GM18505 (cell line): ENCODE measurements at regions not wholly inside any gene's neighbourhood (a gene's known extent, or its start where the extent isn't known, plus 50 kb on each side); places are given as distances from the start of the nearest gene placed in this dataset.

Experiments used
- ATAC-seq: cut with Tn5 transposase; IDR thresholded peaks from one replicate; pipeline ENCODE4 v1.9.1; 2021; ENCODE audit not compliant: unreplicated experiment
- POLR2A ChIP-seq: IDR thresholded peaks from 4 replicates; pipeline ENCODE4 v1.6.1; 2011; ENCODE audit warnings: borderline replicate concordance; ENCODE audit not compliant: insufficient read depth, insufficient read length; ENCODE audit errors: extremely low read depth

DNA sequence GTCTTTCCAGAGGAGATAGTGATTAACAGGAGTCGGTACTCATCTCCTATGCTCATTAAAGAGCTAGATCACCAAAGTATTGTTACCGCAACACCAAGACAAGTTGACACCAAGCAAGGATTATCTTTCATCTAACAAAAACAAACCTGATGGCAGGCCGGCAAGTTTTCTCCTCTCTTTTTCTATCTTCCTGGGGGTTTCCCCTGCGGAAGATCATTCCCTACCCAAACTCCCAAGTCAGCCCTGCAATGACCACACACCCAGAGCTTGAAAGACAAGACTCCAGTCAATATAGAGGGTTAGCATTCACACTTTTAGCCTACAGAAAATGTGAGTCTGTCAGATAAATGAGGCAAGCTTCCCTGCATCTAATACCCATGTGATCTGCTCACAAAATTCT lies 312.1 kb downstream of the SOX9 start:
- no peak for ATAC-seq

DNA sequence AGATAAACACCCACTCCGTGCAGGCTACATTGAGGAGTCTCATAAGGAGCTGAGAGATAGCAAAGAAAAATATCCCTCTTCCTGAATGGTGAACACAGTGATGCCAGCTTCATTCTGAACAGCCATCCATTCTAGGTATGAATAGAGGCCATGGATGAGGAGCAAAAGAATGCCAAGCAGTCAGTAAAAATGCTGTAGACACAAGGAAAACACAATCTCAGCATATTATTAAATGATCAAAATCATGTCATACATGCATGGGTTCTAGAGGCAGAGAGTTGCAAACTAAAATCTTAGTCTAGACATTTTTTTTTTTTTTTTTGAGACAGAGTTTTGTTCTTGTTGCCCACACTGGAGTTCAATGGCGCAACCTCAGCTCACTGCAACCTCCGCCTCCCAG lies 313.0 kb downstream of the SOX9 start:
- ATAC-seq: no peak
- TF ChIP-seq POLR2A: no peak

More for the DNA sequence above, 312.1 kb downstream of the SOX9 start:
- TF ChIP-seq POLR2A: no peak

DNA sequence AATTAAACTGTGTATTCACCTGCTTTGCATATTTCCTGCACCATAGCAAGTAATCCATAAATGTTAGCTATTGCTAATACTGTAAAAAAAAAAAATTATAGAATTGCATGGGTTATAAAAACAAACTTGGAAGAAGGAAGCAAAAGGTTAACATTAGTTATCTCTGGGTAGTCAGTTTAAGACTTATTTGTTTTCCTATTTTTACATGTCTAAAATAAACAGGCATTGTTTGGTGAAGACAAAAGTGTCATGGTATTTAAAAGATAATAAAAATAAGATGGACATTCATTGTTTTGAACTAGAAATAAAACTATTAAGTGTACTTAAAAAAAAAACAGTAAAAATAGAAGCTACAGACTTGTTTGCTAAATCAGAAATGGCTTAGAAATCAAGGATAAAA lies 313.8 kb downstream of the SOX9 start:
- no peak for TF ChIP-seq POLR2A
- no peak for ATAC-seq

DNA sequence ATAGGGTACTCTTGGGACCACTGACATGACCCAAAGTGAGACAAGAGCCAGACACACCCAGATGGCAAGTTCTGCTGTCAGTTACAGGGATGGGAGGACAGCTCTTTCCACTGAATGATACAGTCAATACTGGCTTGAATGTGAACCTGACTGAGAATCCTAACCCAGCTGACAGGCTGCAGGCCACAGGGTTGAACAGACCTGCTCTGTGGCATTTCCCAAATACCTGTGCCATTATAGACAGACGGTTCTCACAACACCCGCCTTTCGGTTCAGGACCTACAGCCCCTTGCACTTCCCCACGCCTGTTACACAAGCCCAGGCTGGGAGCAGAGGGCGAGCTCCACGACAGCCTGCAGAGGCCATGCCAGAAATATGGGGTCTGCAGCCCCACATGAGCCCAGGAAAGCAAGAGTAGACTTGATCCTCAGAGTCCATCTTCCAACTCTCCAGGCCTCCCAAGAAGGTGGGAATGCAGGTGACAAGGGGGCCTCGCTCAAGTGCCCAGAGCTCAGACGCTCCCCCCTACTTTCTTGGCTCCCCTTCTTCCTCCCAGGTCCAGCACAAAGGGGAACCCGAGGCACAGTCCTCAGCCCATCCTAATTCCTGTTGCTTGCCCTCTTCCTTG lies 314.3 kb downstream of the SOX9 start:
- TF ChIP-seq POLR2A: no peak
- ATAC-seq: no peak

DNA sequence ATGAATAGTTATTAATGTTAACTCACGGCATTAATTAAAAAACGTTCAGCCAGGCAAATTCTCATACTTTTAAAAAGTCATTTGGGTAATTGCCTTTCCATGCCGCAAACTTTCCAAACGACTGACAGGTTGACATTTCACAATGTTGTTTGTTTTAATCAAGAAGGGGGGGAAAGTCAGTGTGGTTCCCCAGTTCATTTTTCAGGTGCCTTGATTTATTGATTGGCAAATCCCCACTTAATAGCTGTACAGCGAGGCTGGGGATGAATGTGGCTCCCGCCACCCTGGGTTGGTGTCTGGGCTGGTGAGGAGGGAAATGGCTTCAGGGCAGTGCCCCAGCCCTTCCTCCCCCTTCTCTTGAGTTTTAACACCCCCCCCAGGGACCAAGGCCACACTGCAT lies 318.0 kb downstream of the SOX9 start:
- no peak for ATAC-seq
- TF ChIP-seq POLR2A: no peak

DNA sequence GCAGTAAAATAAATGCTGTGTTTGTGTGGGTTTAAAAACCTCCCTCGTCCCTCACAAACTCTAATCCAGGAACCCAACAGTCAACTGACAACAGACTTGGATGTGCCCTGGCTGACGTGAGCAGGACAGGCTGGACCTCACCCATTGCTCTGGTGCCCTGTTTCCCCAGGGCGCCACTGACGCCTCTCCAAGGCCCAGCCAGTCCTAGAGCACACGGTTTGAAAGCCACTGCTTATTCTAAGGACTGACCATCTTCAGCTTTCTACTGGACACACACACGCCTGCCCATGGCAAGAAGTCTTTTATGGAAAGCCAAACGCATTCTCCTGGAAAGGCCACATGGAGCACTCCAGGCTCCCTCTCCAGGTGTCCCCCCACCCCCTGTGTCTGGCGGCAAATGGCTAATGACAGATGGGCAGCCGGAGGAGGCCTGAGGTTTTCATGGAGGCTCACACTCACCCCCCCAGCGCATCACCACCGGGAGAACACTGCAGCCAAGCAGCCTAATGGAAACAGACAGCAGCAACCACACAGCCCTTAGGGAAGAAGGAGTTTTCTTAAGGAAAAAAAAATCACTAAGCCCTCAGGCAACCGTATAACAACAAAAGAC lies 319.2 kb downstream of the SOX9 start:
- TF ChIP-seq POLR2A: no peak
- ATAC-seq: no peak

DNA sequence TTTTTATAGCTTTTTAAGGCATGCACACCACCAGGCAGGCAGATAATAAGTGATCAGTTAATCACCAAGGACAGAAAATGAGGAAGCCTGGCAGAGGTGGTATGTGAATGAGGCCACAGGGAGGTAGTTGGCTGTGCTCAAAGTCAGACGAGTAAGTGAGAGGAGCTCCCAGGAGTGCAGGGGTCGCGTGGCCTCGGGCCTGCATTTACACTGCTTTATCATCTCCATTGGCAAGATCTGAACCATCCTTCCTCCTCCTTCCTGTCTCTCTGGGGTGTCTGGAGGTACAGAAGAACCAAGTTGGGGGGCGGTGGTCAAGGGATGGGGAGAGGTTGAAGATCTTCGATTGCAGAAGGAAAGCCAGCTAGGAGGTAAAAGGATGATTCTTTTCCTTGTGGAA lies 320.1 kb downstream of the SOX9 start:
- ATAC-seq: no peak

DNA sequence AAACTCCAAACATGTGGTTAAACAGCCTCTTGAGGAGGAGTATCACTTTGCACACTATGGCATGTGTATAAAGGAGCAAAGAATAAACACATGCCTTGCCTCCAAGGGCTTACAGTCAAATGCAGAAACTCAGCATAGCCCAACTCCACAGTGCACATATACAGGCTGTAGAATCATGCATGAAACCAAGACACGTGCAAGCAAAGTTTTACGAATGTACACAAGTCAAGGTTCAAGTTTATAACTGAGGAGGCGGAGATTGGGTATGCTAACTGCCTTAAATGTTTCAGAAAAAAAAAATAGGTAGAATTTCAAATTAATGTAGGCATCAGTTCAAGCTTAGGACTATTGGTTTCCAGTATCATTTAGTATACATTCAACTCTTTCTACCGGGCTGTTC lies 321.1 kb downstream of the SOX9 start:
- no peak for TF ChIP-seq POLR2A
- ATAC-seq: no peak

More for the DNA sequence above, 320.1 kb downstream of the SOX9 start:
- no peak for TF ChIP-seq POLR2A

DNA sequence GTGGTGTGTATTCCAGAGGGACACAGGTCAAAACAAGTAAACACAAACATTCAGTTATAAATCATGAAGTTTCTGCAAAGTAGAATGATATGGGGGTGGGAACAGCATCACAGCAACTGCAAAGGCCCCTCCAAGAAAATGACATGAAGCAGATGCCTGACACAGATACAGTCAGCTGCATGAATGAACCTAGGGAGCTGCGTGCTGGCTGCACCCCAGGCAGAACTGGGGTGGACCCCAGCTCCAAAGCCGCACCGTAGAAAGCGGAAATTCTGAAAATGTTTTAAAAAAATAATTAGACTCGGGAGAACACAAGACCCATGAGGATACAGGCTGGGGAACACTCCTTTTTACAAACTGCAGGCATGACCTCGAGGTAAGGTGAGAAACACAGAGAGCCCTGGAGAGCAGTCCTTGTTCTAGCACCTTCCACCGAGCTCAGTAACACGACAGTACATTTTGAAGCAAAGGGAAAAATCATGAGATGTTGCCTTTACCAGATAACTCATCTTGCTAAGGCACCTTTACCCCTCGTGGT lies 323.8 kb downstream of the SOX9 start:
- ATAC-seq: no peak
- TF ChIP-seq POLR2A: no peak

DNA sequence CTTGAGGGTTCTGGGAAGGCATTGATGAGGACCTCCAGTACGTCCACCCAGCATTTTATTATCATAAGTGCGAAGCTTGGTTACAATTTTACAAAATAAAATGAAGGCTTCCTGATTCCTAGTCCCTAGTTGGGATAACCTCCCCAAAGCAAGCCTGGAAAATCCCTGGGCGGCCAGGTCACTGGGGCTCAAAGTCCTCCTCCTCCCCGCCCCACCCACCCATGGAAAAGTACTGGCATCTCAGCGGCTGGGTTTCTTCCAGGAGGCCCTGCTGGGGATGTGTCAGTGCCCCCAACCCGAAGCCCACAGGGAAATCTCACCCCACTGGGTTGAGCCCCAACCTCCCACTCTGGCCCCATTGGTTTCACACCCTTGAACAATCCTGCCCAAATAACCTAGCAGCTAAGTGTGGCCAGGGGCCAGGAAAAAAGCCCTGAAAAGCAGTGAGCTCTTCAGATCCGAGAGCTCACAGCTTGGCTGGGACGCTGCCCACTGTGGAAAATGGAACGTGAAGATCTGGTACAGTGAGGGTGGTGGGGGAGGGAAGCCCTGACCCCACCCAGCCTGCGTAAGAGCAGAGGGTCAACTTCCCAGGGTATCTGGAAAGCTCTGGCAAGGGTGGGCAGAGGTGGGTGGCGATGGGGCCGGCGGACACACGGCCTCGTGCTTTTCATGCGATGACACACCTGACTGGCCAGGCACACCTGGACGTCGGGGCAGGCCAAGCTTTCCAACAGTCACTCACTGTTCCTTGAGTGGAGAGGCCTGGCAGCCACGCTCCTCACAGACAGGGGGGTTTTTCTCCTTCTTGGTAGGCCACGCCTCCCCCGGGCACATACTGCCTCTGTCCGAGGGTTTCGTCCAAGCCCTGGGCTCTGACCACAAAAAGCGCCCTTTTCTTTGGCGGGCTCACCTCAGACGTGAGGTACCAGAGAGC lies 324.5 kb downstream of the SOX9 start:
- no peak for ATAC-seq
- TF ChIP-seq POLR2A: no peak

DNA sequence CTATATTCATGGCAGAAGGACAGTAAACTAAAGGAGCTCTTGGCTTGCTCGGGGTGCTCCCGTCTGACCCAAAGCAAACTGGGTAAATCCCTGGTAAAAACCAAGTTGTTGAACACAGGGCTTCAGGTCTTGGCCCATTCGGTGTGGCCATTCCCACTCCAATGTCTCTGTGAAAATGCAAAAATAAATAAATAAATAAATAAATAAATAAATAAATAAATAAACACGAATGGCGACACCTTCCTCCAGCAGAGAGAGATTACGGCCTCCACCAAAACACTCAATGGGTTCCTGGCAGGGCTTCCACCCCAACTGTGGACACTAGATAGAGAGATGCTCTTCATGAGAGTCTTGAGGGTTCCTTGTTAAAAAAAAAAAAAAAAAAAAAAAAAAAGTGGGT lies 325.3 kb downstream of the SOX9 start:
- no peak for ATAC-seq
- TF ChIP-seq POLR2A: no peak

DNA sequence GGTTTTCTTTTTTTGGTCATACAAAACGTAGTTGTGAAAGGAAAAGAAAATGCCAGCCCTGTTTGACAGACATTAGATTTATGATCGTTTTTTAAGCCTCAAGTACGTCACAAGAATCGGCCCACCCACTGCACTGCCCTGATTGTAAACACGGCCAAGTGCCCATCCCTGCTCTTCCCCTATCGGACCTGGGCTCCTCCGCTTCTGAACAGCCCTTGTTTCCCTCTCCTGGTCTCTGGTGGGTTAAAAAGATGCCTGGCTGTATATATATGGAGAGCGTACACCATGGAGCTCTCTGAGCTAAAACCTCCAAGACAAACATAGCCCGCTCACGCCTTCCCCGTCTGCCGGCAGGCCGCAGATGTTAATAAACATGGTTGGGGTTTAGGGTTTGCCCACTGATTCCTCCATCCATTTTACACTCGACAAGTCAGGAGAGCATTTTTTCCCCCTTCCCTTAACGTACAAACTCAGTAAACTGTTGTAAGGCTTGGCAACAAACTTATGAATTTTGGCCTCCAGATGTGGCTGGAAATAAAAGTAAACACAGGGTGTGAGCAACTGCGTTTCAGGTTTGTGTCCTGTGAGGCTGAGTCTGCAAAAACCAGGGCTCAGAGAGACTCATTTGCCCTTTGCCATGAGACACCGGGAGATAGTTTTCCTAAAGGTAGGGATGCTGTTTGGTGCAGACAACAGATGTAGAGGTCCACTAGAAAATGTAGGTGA lies 325.9 kb downstream of the SOX9 start:
- TF ChIP-seq POLR2A: no peak
- ATAC-seq: no peak

DNA sequence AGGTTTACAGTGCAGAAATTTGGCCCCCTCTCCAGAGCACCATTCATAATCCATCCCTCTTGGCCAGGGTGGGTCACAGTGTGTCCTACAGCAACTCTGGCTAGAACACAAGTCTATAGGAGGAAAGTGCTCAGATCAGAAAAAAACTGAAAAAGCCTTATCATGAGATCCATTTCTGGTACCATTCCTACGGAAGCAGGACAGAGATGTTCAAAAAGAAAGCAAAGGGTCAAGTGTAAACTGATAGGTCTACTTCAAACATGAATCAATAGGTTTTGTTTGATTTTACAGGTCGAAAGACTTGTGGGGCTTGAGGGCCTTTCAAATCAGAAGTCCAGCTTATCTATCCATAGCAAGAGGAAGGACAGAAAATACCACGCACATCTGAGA lies 326.4 kb downstream of the SOX9 start:
- ATAC-seq: no peak
- TF ChIP-seq POLR2A: no peak
